Liver (tissue), 8 donors: ENCODE measurements at regions not wholly inside any gene's neighbourhood (a gene's known extent, or its start where the extent isn't known, plus 50 kb on each side); places are given as distances from the start of the nearest gene placed in this dataset.

Experiments used
- DNase-seq: peaks from one replicate; pipeline ENCODE4 v3.0.0-alpha.2; 2017; ENCODE audit warnings: low spot score
- H3K27ac ChIP-seq, 2 donors: one replicate each; pipeline ENCODE4 v1.7.0; 2013; ENCODE audit warnings: inconsistent platforms in 2 of 2, low read length in 2 of 2, control low read depth in 1 of 2, low read depth in 1 of 2, mild to moderate bottlenecking in 1 of 2
- H3K27me3 ChIP-seq, 4 donors: one replicate each; pipeline versions ENCODE4 v1.6.1 to v1.7.0; 2013; ENCODE audit warnings: low read length in 3 of 4, inconsistent platforms in 1 of 4, mild to moderate bottlenecking in 1 of 4, moderate library complexity in 1 of 4; ENCODE audit not compliant: control insufficient read depth in 4 of 4, insufficient read depth in 4 of 4
- H3K36me3 ChIP-seq, 4 donors: one replicate each; pipeline versions ENCODE4 v1.6.1 to v1.7.0; 2013; ENCODE audit warnings: low read length in 3 of 4, mild to moderate bottlenecking in 3 of 4, low read depth in 1 of 4, moderate library complexity in 1 of 4; ENCODE audit not compliant: control insufficient read depth in 4 of 4, insufficient read depth in 3 of 4
- H3K4me1 ChIP-seq, 4 donors: one replicate each; pipeline versions ENCODE4 v1.6.1 to v1.7.0; 2013; ENCODE audit warnings: low read length in 3 of 4, mild to moderate bottlenecking in 3 of 4, moderate library complexity in 1 of 4; ENCODE audit not compliant: control insufficient read depth in 4 of 4, insufficient read depth in 4 of 4
- H3K4me3 ChIP-seq, 3 donors: one replicate each; pipeline versions ENCODE4 v1.6.1 to v1.7.0; 2013; ENCODE audit warnings: low read length in 3 of 3, control low read depth in 1 of 3, low read depth in 1 of 3, mild to moderate bottlenecking in 1 of 3
- H3K9ac ChIP-seq, 2 donors: one replicate each; pipeline ENCODE4 v1.7.0; 2013; ENCODE audit warnings: low read length in 2 of 2, mild to moderate bottlenecking in 2 of 2, moderate library complexity in 2 of 2, control low read depth in 1 of 2, low read depth in 1 of 2
- H3K9me3 ChIP-seq, 4 donors: one replicate each; pipeline versions ENCODE4 v1.6.1 to v1.7.0; 2013; ENCODE audit warnings: low read length in 3 of 4; ENCODE audit not compliant: control insufficient read depth in 4 of 4
- CTCF ChIP-seq: fragments of 150-350 bp; IDR thresholded peaks from 2 replicates; pipeline ENCODE4 v1.5.1; 2017; ENCODE audit warnings: improper control_type of control experiment, low read depth, low read length; ENCODE audit not compliant: missing input control
- FOXA1 ChIP-seq: IDR thresholded peaks from 2 replicates; pipeline ENCODE4 v1.6.1; 2016; ENCODE audit warnings: antibody characterized with exemption
- FOXA2 ChIP-seq: IDR thresholded peaks from 2 replicates; pipeline ENCODE4 v1.6.1; 2016; ENCODE audit warnings: antibody characterized with exemption
- GABPA ChIP-seq, 2 donors: IDR thresholded peaks in 1 of 2; conservative IDR thresholded peaks in 1 of 2; 2 replicates each; pipeline ENCODE4 v1.6.1; 2016; ENCODE audit warnings: antibody characterized with exemption in 2 of 2, mild to moderate bottlenecking in 1 of 2, moderate library complexity in 1 of 2
- HNF4A ChIP-seq, 2 donors: conservative IDR thresholded peaks; 2 replicates each; pipeline ENCODE4 v1.6.1; 2016; ENCODE audit warnings: antibody characterized with exemption in 2 of 2, mild to moderate bottlenecking in 2 of 2
- HNF4G ChIP-seq: IDR thresholded peaks from 2 replicates; pipeline ENCODE4 v1.6.1; 2016; ENCODE audit warnings: antibody characterized with exemption
- JUND ChIP-seq, 2 donors: IDR thresholded peaks; 2 replicates each; pipeline ENCODE4 v1.6.1; 2016; ENCODE audit warnings: antibody characterized with exemption in 2 of 2
- MAX ChIP-seq: IDR thresholded peaks from 2 replicates; pipeline ENCODE4 v1.6.1; 2016; ENCODE audit warnings: antibody characterized with exemption
- NR2F2 ChIP-seq: IDR thresholded peaks from 2 replicates; pipeline ENCODE4 v1.6.1; 2016; ENCODE audit warnings: antibody characterized with exemption
- RXRA ChIP-seq, 2 donors: IDR thresholded peaks; 2 replicates each; pipeline ENCODE4 v1.6.1; 2017 to 2018; ENCODE audit warnings: antibody characterized with exemption in 2 of 2, mild to moderate bottlenecking in 1 of 2
- SP1 ChIP-seq: IDR thresholded peaks from 2 replicates; pipeline ENCODE4 v1.6.1; 2018; ENCODE audit warnings: antibody characterized with exemption, mild to moderate bottlenecking
- TAF1 ChIP-seq: conservative IDR thresholded peaks from 2 replicates; pipeline ENCODE4 v1.6.1; 2016; ENCODE audit warnings: antibody characterized with exemption, mild to moderate bottlenecking
- YY1 ChIP-seq: IDR thresholded peaks from 2 replicates; pipeline ENCODE4 v1.6.1; 2016; ENCODE audit warnings: antibody characterized with exemption, mild to moderate bottlenecking
- ZBTB33 ChIP-seq: IDR thresholded peaks from 2 replicates; pipeline ENCODE4 v1.6.1; 2016; ENCODE audit warnings: antibody characterized with exemption
- WGBS: extraction: QIAGEN DNeasy Blood & Tissue Kit; methylation state at CpG from one replicate; pipeline ENCODE4 v1.1.7; 2013; 5-methylcytosine and 5-hydroxymethylcytosine counted together
- TF ChIP-seq, protein P1 (sequence below): IDR thresholded peaks from 2 replicates; pipeline ENCODE4 v1.6.1; 2016; ENCODE audit warnings: antibody characterized with exemption
- TF ChIP-seq, protein P2 (sequence below): IDR thresholded peaks from 2 replicates; pipeline ENCODE4 v1.6.1; 2016; ENCODE audit warnings: antibody characterized with exemption, mild to moderate bottlenecking
- donor health status: healthy.
- donor health status: healthy.
- donor health status: healthy.
- donor health status: healthy.
- donor health status: healthy.

DNA sequence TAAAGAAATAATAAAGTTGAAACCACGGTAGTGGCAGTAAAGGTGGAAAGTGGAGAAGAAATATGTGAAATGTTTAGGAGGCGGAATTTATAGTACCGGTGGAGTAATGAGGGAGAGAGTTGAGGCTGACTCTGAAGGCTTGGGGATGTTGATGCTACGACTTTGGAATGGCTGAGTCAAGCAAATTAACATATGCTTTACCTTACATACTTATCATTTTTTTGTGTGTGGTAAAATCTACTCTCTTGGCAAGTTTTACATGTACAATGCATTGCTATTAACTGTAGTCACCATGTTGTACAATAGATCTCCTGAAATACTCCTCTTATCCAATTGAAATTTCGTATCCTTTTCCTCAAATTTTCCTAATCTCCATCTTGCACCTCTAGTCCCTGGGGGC lies 179.0 kb downstream of the TAF11L14 start (continued):
- no peak for TF ChIP-seq GABPA (IDR thresholded peaks at IDR 0.05 in 1 of 2, conservative IDR thresholded peaks at IDR 0.05 in 1 of 2)

GRCh38 chr5:17816505-17816904 lies 182.2 kb downstream of the TAF11L14 start:
- WGBS: 78% methylated on average over 1 of the region's 1 CpG
- H3K9ac ChIP-seq: no peak overlapping the region
- no peak overlapping the region for H3K27ac ChIP-seq
- no peaks in the 10 kb centered on the region for H3K9me3 ChIP-seq
- TF ChIP-seq FOXA2 (no peak), ZBTB33 (no peak)
- no peaks in the 10 kb centered on the region for H3K4me1 ChIP-seq
- H3K4me3 ChIP-seq: no peak overlapping the region
- DNase-seq: no peak
- no peaks in the 10 kb centered on the region for H3K27me3 ChIP-seq
- H3K36me3 ChIP-seq: no peaks in the 10 kb centered on the region

DNA sequence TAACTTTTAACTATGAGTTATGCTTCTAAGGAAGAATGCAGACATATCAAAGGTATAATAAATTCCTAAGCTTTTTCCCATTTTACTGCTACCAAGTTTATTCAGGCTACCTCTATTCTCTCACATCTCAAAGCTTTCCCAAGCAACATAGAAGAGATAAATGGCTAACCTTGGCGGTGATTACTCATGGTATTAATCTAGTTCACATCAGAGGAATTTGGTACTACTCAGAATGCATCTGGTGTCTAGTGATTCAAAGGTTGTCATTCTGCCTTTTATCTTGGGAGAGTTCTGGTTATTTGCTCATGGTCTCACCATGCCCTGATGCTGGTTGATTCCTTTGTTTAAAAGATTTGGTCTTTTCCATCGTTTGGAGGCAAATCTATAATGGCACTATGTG lies 182.7 kb downstream of the TAF11L14 start:
- H3K27ac ChIP-seq: no peak overlapping the region
- 70% methylated on average over 2 of the region's 2 CpGs for WGBS
- TF ChIP-seq FOXA2 (no peak), SP1 (no peak), FOXA1 (no peak), HNF4A (conservative IDR thresholded peaks at IDR 0.05) (no peak), HNF4G (no peak), RXRA (IDR thresholded peaks at IDR 0.05) (no peak), NR2F2 (no peak), YY1 (no peak), JUND (IDR thresholded peaks at IDR 0.05) (no peak), CTCF (no peak), GABPA (IDR thresholded peaks at IDR 0.05 in 1 of 2, conservative IDR thresholded peaks at IDR 0.05 in 1 of 2) (no peak), TAF1 (no peak), MAX (no peak)
- TF ChIP-seq, protein P1, sequence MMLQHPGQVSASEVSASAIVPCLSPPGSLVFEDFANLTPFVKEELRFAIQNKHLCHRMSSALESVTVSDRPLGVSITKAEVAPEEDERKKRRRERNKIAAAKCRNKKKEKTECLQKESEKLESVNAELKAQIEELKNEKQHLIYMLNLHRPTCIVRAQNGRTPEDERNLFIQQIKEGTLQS: no peak
- TF ChIP-seq, protein P2, sequence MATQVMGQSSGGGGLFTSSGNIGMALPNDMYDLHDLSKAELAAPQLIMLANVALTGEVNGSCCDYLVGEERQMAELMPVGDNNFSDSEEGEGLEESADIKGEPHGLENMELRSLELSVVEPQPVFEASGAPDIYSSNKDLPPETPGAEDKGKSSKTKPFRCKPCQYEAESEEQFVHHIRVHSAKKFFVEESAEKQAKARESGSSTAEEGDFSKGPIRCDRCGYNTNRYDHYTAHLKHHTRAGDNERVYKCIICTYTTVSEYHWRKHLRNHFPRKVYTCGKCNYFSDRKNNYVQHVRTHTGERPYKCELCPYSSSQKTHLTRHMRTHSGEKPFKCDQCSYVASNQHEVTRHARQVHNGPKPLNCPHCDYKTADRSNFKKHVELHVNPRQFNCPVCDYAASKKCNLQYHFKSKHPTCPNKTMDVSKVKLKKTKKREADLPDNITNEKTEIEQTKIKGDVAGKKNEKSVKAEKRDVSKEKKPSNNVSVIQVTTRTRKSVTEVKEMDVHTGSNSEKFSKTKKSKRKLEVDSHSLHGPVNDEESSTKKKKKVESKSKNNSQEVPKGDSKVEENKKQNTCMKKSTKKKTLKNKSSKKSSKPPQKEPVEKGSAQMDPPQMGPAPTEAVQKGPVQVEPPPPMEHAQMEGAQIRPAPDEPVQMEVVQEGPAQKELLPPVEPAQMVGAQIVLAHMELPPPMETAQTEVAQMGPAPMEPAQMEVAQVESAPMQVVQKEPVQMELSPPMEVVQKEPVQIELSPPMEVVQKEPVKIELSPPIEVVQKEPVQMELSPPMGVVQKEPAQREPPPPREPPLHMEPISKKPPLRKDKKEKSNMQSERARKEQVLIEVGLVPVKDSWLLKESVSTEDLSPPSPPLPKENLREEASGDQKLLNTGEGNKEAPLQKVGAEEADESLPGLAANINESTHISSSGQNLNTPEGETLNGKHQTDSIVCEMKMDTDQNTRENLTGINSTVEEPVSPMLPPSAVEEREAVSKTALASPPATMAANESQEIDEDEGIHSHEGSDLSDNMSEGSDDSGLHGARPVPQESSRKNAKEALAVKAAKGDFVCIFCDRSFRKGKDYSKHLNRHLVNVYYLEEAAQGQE: no peak
- no peak overlapping the region for H3K9ac ChIP-seq
- H3K9me3 ChIP-seq: no peaks in the 10 kb centered on the region
- no peak for DNase-seq
- no peaks in the 10 kb centered on the region for H3K36me3 ChIP-seq
- H3K4me1 ChIP-seq: no peaks in the 10 kb centered on the region
- H3K27me3 ChIP-seq: no peaks in the 10 kb centered on the region
- H3K4me3 ChIP-seq: no peak overlapping the region
